HepG2 (cell line): ENCODE measurements at regions not wholly inside any gene's neighbourhood (a gene's known extent, or its start where the extent isn't known, plus 50 kb on each side); places are given as distances from the start of the nearest gene placed in this dataset.

Experiments used
- CEBPB ChIP-seq: IDR thresholded peaks from 2 replicates; pipeline ENCODE4 v1.6.1; 2011; ENCODE audit warnings: low read depth, low read length, improper control_type of control experiment, borderline replicate concordance
- E2F1 ChIP-seq: sonication (generic); formaldehyde crosslinking; IDR thresholded peaks from 2 replicates; pipeline ENCODE4 v1.5.0; 2020; ENCODE audit warnings: missing genetic modification reagents
- KAT7 ChIP-seq: IDR thresholded peaks from 2 replicates; pipeline ENCODE4 v1.6.1; 2018; ENCODE audit warnings: borderline replicate concordance, missing compliant biosample characterization
- KDM5B ChIP-seq: sonication (generic); formaldehyde crosslinking; IDR thresholded peaks from 2 replicates; pipeline ENCODE4 v1.4.0; 2020; ENCODE audit warnings: missing genetic modification reagents, mild to moderate bottlenecking, borderline replicate concordance
- MYC ChIP-seq: sonication (generic); formaldehyde crosslinking; IDR thresholded peaks from 2 replicates; pipeline ENCODE4 v1.9.0; 2021; ENCODE audit warnings: missing genetic modification reagents, borderline replicate concordance
- NR2F1 ChIP-seq, 2 experiments: fragments of 450-650 bp in 1 of 2; formaldehyde crosslinking in 1 of 2; IDR thresholded peaks; 2 replicates each; pipeline versions ENCODE4 v1.5.0 to v1.6.1; 2016 to 2020; ENCODE audit warnings: mild to moderate bottlenecking in 1 of 2, missing compliant biosample characterization in 1 of 2, missing genetic modification reagents in 1 of 2, moderate library complexity in 1 of 2
- POLR2AphosphoS5 ChIP-seq: IDR thresholded peaks from 2 replicates; pipeline ENCODE4 v1.6.1; 2012; ENCODE audit warnings: low read depth, low read length
- RFX5 ChIP-seq: IDR thresholded peaks from 2 replicates; pipeline ENCODE4 v1.6.1; 2011; ENCODE audit warnings: low read depth, low read length, improper control_type of control experiment
- RXRA ChIP-seq: sonication (generic); formaldehyde crosslinking; IDR thresholded peaks from 2 replicates; pipeline ENCODE4 v1.5.1; 2020; ENCODE audit warnings: missing genetic modification reagents
- SMAD3 ChIP-seq: sonication (generic); formaldehyde crosslinking; IDR thresholded peaks from 2 replicates; pipeline ENCODE4 v1.4.0; 2020; ENCODE audit warnings: missing genetic modification reagents
- TCF7 ChIP-seq: sonication (generic); IDR thresholded peaks from 2 replicates; pipeline ENCODE4 v1.6.1; 2016; ENCODE audit warnings: antibody characterized with exemption, low read depth

GRCh38 chr6:106743612-106744011, 114.2 kb downstream of the QRSL1 start:
- TF ChIP-seq TCF7, result no peak
- no peak for TF ChIP-seq E2F1
- TF ChIP-seq POLR2AphosphoS5, result no peak
- no peak for TF ChIP-seq MYC (CRISPR knock-in tag)
- no peak for TF ChIP-seq KAT7 (CRISPR knock-in tag)
- TF ChIP-seq RFX5, result no peak
- TF ChIP-seq CEBPB, result no peak
- no peak for TF ChIP-seq KDM5B (CRISPR knock-in tag)
- no peak for TF ChIP-seq SMAD3 (CRISPR knock-in tag)
- no peak for TF ChIP-seq RXRA (CRISPR knock-in tag)
- TF ChIP-seq NR2F1 (CRISPR knock-in tag; IDR thresholded peaks at IDR 0.05), result no peak
